HG03103 (cell line): ENCODE measurements at regions not wholly inside any gene's neighbourhood (a gene's known extent, or its start where the extent isn't known, plus 50 kb on each side); places are given as distances from the start of the nearest gene placed in this dataset.
A peak's percentile ranks its signal among the peaks of the same experiment; 100 is the strongest.

Experiments used
- ATAC-seq: cut with Tn5 transposase; IDR thresholded peaks from one replicate; pipeline ENCODE4 v1.9.1; 2021; ENCODE audit warnings: low read depth; ENCODE audit not compliant: unreplicated experiment

DNA sequence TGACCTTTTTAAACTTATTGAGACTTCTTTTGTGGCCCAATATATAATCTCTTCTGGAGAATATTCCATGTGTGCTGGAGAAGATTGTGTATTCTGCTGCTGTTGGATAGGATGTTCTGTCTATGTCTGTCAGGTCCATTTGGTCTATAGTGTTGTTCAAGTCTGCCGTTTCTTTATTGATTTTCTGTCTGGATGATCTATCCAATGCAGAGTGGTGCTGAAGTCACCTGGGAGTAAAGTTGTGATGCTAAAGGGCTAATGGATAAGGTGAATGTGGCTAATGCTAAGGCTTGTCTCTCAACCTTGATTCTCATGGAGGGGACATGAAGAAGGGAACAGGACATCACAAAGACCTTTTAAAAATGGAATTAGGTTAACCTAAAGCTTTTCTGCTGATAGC lies 72.0 kb upstream of the AP1S2 start:
- no peak for ATAC-seq

DNA sequence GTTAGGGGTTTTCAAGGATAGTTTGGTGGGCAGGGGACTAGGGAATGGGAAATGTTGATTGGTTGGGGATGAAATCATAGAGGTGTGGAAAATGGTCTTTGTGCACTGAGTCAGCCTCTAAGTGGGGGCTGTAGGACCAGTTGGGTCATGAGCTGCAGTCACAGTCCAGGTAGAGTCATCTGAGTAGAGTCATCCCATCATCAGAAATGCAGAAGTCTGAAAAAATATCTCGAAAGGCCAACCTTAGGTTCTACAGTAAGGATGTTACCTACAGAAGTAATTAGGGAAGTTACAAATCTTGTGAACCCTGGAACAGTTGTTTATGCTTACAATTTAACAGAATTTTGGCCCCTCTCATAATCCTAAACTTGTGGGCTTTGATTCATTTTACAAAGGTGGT lies 63.4 kb upstream of the AP1S2 start:
- no peak for ATAC-seq

GRCh38 chrX:15916704-15917084 lies 62.1 kb upstream of the AP1S2 start:
- no peak for ATAC-seq

DNA sequence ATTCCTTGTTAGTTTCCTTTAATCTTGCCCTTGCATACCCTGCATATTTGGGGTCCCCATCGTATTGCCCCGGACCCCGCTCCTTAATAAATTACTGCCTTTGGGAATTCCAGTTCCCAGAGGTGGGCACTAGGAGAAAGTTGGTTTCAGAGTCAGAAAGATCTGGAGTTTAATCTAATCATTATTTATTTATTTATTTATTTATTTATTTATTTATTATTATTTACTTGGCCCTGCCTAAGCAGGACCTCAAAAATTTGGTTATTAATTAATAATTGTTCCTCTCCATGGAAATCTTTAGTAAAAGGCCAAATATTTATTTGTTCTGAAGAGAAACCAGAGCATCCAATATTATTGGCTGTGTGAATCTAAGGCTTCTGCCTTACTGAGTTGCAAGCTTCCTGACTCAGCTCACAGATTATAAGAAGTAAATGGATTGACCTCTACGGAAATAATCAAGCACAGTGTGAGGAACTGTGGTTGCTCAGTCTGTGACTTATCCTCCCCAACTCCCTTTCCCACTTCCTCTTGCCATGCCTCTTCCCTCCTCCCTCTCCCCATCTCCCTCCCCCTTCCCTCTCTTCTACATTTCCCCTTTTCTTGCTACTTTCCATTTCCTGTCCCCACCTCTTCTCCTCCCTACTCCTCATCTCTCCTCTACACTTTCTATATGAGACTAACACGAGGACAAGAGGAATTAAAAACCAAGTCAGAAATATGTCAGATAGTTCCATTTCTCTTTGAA lies 61.5 kb upstream of the AP1S2 start:
- no peak for ATAC-seq

GRCh38 chrX:15914486-15914885 lies 59.9 kb upstream of the AP1S2 start:
- no peak for ATAC-seq

GRCh38 chrX:15913146-15913545 lies 58.5 kb upstream of the AP1S2 start:
- ATAC-seq = no peak

GRCh38 chrX:15911734-15912550 lies 57.3 kb upstream of the AP1S2 start:
- peak; percentile 56 for ATAC-seq

DNA sequence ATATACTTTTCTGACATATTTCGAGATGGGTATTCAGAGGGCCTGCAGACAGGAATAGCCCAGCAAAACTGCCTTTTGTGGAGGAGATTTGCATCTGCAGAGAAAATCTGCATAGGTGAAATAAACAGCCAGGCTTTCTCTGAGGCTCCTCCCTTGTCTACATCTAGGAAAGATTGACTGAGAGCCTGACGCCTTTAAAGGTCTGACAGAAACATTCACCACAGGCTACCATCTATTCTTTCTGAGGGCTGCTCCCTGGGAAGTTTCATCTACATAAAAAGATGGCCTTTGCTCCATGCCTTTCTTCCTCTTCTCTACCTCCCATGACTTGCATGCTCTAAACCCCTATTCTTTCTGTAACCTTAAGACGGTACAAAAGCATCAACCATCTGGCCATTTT lies 55.0 kb upstream of the AP1S2 start:
- no peak for ATAC-seq

DNA sequence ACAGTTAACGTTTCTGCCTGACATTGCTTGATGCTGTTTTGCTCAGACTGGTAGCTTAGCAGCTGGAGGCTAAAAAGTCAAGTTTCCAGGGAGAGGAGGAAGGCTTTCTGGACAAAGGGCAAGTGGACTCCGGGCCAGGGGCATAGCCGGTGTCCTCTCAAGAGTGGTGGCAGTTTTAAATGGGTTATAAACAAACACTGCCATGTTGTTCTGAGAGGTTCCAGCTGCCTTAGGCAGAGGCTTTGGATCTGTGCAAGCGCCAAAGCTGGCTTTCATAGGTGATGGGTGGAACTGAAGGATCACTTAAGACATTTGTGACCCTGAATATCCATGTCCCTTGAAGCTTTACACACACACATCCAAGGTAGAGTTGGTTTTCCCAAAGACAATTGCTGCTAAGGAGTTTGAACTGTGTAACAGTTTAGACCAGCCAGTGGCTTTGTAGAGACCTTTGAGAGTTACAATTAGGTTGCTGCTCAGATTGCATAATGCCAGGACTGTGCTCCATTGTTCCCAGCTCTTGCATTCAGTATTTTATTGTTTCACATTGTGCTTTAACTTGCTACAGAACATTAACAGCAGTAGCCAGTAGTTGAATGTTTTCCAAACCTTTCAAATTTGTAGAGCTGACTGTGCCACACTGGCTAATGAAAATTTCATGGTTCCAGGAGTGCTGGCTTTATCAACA lies 54.1 kb upstream of the AP1S2 start:
- ATAC-seq = no peak

DNA sequence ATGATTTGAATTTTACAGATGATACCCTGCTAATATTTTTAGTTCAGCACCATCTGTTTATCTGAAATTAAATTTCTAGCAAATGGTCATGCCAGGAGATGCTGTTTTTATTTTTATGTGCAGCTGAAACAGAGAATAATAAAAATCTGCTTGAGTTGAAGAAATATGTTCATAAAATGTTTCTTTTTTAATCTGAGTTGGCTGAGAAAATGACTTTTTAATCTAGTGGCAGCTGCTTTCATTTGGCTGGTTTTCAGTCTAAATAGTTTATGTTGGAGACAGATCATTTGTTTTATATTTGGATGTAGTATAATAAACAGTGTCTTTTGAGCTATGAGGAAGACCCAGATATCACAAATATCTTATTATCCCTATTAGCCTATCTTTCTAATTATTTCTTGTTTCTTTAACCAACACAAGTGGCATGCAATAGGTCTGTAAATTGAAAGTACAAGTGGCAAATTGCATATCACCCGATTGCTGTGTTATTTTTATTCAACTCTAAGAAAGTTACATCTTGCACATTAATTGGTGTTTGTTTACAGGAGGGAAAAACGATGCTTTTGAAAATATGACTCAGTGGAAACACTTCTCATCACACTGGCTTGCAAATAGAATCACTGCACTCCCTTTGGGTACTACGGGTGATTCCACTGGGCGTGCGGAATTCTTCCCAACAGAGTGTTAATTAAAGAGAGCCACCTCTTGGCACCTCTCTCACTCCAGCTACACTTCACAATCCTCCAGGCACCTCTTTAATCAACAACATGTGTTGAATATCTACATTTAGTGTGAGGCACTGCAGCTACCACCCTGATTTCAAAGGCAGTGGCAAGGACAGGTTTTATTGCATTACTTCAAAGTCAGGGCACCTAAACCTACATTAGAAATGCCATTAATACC lies 51.7 kb upstream of the AP1S2 start:
- no peak for ATAC-seq
